AG04449 (cell line): ENCODE measurements at regions not wholly inside any gene's neighbourhood (a gene's known extent, or its start where the extent isn't known, plus 50 kb on each side); places are given as distances from the start of the nearest gene placed in this dataset.

Source experiments
- CTCF ChIA-PET: fragments of 350-600 bp; formaldehyde crosslinking; extraction: SDS; loops from one replicate; lab custom pipeline; 2021; ENCODE audit warnings: antibody characterized with exemption; lab: Yijun Ruan, JAX
- POLR2A ChIA-PET: fragments of 400-600, 350-600 bp; formaldehyde crosslinking; extraction: SDS; loops from one replicate; lab custom pipeline; 2020; ENCODE audit warnings: antibody characterized with exemption, inconsistent platforms; lab: Yijun Ruan, JAX
- DNase-seq: peaks from one replicate; pipeline ENCODE4 v3.0.0-alpha.2; 2010; ENCODE audit warnings: low read depth, low spot score
- H3K4me3 ChIP-seq: 2 replicates; pipeline ENCODE4 v1.5.1; 2011; ENCODE audit warnings: low read depth, mild to moderate bottlenecking, control low read depth, low read length
- CTCF ChIP-seq: IDR thresholded peaks from one replicate; pipeline ENCODE4 v1.5.1; 2011; ENCODE audit warnings: mild to moderate bottlenecking, moderate library complexity, low read length, control low read depth, inconsistent platforms; ENCODE audit not compliant: insufficient read depth; ENCODE audit errors: missing control alignments

GRCh38 chr2:67221266-67221665 is 175.9 kb upstream of the ETAA1 start:
- no peak for TF ChIP-seq CTCF
- CTCF ChIA-PET: interaction anchor here (1.0 to 1.3 kb wide), 2 partner anchors 9 to 12 kb away, joined by 3 read pairs; no protein-coding TSS in a partner anchor

GRCh38 chr2:67225287-67225973 is 171.7 kb upstream of the ETAA1 start:
- POLR2A ChIA-PET: no interaction called here
- CTCF ChIA-PET: interaction anchor here (1.1 to 2.8 kb wide), 2 partner anchors 8 to 797 kb away, joined by 5 to 10 read pairs; no protein-coding TSS in a partner anchor
- TF ChIP-seq CTCF: no peak
- H3K4me3 ChIP-seq: no peak overlapping the region
- DNase-seq: no peak

More at GRCh38 chr2:67221266-67221665, 175.9 kb upstream of the ETAA1 start:
- POLR2A ChIA-PET: no interaction called here
- H3K4me3 ChIP-seq: no peak overlapping the region
- peak; percentile 26 for DNase-seq

GRCh38 chr2:67229706-67230105 is 167.4 kb upstream of the ETAA1 start:
- no peak for TF ChIP-seq CTCF
- ChIA-PET CTCF (interaction anchor here (1.2 to 1.9 kb wide), 2 partner anchors 9 to 421 kb away, joined by 3 to 5 read pairs; no protein-coding TSS in a partner anchor), POLR2A (no interaction called here)
- H3K4me3 ChIP-seq: no peak overlapping the region
- no peak for DNase-seq

- CTCF ChIA-PET: interaction anchor here (0.7 to 2.0 kb wide), 7 partner anchors 7 to 799 kb away, joined by 3 to 10 read pairs (median 7); no protein-coding TSS in a partner anchor
- DNase-seq: no peak
- no peak overlapping the region for H3K4me3 ChIP-seq
- POLR2A ChIA-PET: no interaction called here
- no peak for TF ChIP-seq CTCF
Observed at GRCh38 chr2:67232936-67233335, 164.2 kb upstream of the ETAA1 start.

- ChIA-PET POLR2A (interaction anchor here (0.9 kb wide), 1 partner anchor 361 kb away, joined by 3 read pairs; no protein-coding TSS in a partner anchor), CTCF (interaction anchor here (0.7 to 3.0 kb wide), 26 partner anchors 9 to 805 kb away, joined by 3 to 38 read pairs (median 3); no protein-coding TSS in a partner anchor)
- peak; percentile 76 for TF ChIP-seq CTCF
- no peak for DNase-seq
- H3K4me3 ChIP-seq: no peak overlapping the region
Observed at GRCh38 chr2:67234440-67234839, 162.7 kb upstream of the ETAA1 start.

- peak; percentile 10 for TF ChIP-seq CTCF
- no peak for DNase-seq
- no peak overlapping the region for H3K4me3 ChIP-seq
- POLR2A ChIA-PET: no interaction called here
- CTCF ChIA-PET: interaction anchor here (0.7 to 2.0 kb wide), 12 partner anchors 12 to 798 kb away, joined by 3 to 11 read pairs (median 4); no protein-coding TSS in a partner anchor
Observed at GRCh38 chr2:67237288-67237687, 159.8 kb upstream of the ETAA1 start.
